ENCODE measurements at regions not wholly inside any gene's neighbourhood (a gene's known extent, or its start where the extent isn't known, plus 50 kb on each side); places are given as distances from the start of the nearest gene placed in this dataset.
A peak's percentile ranks its signal among the peaks of the same experiment; 100 is the strongest.

DNA sequence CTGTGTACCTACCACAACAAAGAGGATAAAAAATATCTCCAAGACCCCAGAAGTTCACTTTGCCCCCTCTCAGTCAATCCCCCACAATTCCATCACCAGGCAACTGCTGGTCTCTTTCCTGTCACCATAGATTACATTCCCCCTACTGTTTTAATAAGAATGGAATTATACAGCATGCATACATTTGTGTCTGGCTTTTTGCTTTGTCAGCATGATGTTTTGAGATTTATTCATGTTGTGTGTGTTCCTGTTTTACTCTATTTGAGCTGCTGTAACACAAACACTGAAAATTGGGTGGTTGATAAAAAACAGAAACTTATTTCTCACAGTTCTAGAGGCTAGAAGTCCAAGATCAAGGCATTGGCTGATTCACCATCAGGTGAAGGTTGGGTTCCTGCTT, 214.5 kb upstream of the IGFBP3 start:
- no TSS peak for BruUV-seq (replicated peaks)
- peak overlapping the region; percentile 73 for H3K4ac ChIP-seq (ENCODE audit: low read depth, low read length)
- H2BK120ac ChIP-seq (ENCODE audit: low read depth, low read length): peak overlapping the region; percentile 86
- H2AK9ac ChIP-seq (replicated peaks; ENCODE audit: low read depth, low read length, poor library complexity): no peak overlapping the region
- no peak overlapping the region for H3K4me3 ChIP-seq (ENCODE audit: insufficient read depth, low read depth, low read length)
- dilution Hi-C loops (cut with HindIII; ENCODE audit: low sequenced_read_pairs, unreplicated experiment) (no loop called here), in situ Hi-C loops (cut with MboI; ENCODE audit: low sequenced_read_pairs) (no loop called here), intact Hi-C loops (cut with micrococcal nuclease) (no loop called here)
- H4K91ac ChIP-seq (ENCODE audit: insufficient read depth, low read depth, low read length): peak overlapping the region; percentile 53
- ChIA-PET POLR2A (ENCODE audit: unreplicated experiment) (no interaction called here), CTCF (no interaction called here)
- peak overlapping the region; percentile 64 for H2BK20ac ChIP-seq (ENCODE audit: low read depth, low read length)
- no peak overlapping the region for H3K27ac ChIP-seq (ENCODE audit: insufficient read depth, low read length)
- ATAC-seq (ENCODE audit: low read depth): no peak
- no peak overlapping the region for H3K9ac ChIP-seq (ENCODE audit: low read depth, low read length)
- H3K27me3 ChIP-seq (ENCODE audit: control insufficient read depth, insufficient read depth, low read length): no peaks in the 10 kb centered on the region
- H3K4me1 ChIP-seq (ENCODE audit: control insufficient read depth, insufficient read depth, low read length): peaks cover 7% of the 10 kb centered on the region
- no peak overlapping the region for H3K56ac ChIP-seq (ENCODE audit: extremely low read depth, insufficient read depth, low read length)
- H2BK5ac ChIP-seq (ENCODE audit: low read depth, low read length, poor library complexity, severe bottlenecking): peak overlapping the region; percentile 50
- H3K79me1 ChIP-seq (ENCODE audit: low read depth in 1 of 2, low read length in 2 of 2): no peaks in the 10 kb centered on the region
- peak overlapping the region; percentile 80 for H3K14ac ChIP-seq (replicated peaks; ENCODE audit: low read depth, low read length)
- peak overlapping the region; percentile 28 to 67; a peak in 3 of 4 replicates for H4K8ac ChIP-seq (ENCODE audit: low read depth in 2 of 2, low read length in 2 of 2)
- TF ChIP-seq, protein P1, sequence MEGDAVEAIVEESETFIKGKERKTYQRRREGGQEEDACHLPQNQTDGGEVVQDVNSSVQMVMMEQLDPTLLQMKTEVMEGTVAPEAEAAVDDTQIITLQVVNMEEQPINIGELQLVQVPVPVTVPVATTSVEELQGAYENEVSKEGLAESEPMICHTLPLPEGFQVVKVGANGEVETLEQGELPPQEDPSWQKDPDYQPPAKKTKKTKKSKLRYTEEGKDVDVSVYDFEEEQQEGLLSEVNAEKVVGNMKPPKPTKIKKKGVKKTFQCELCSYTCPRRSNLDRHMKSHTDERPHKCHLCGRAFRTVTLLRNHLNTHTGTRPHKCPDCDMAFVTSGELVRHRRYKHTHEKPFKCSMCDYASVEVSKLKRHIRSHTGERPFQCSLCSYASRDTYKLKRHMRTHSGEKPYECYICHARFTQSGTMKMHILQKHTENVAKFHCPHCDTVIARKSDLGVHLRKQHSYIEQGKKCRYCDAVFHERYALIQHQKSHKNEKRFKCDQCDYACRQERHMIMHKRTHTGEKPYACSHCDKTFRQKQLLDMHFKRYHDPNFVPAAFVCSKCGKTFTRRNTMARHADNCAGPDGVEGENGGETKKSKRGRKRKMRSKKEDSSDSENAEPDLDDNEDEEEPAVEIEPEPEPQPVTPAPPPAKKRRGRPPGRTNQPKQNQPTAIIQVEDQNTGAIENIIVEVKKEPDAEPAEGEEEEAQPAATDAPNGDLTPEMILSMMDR (conservative IDR thresholded peaks at IDR 0.05; ENCODE audit: low read depth, low read length): no peak
- TF ChIP-seq MAFK (IDR thresholded peaks at IDR 0.05; ENCODE audit: low read depth, low read length): peak; percentile 84
- H3K36me3 ChIP-seq (ENCODE audit: control insufficient read depth, insufficient read depth, low read length): no peaks in the 10 kb centered on the region
- peak overlapping the region; percentile 82 for H2BK15ac ChIP-seq (ENCODE audit: low read depth, low read length)
- peak overlapping the region; percentile 85; the same call in 1 of the 2 replicates for H3K18ac ChIP-seq (ENCODE audit: low read depth, low read length)
- no peak for DNase-seq
- no peaks in the 10 kb centered on the region for H4K20me1 ChIP-seq (ENCODE audit: insufficient read depth, low read length)
- H2AFZ ChIP-seq (replicated peaks; ENCODE audit: low read length, poor library complexity): no peak overlapping the region
- peak overlapping the region; percentile 85 for H2AK5ac ChIP-seq (ENCODE audit: low read depth, low read length)
- H3K9me3 ChIP-seq (ENCODE audit: control insufficient read depth, insufficient read depth, low read length): no peaks in the 10 kb centered on the region
- H3K4me2 ChIP-seq (ENCODE audit: low read depth, low read length): no peak overlapping the region
- 0 out of 2 replicates have a peak overlapping the region, but pooled peaks have one; percentile 29 for H3K23ac ChIP-seq (ENCODE audit: low read depth, low read length)
- H4K5ac ChIP-seq (ENCODE audit: low read depth, low read length): peak overlapping the region; percentile 74; the same call in 1 of the 2 replicates
- H3K9me1 ChIP-seq (ENCODE audit: insufficient read depth, low read length): peaks cover 8% of the 10 kb centered on the region

Measured in IMR-90 (cell line).